ENCODE measurements at regions not wholly inside any gene's neighbourhood (a gene's known extent, or its start where the extent isn't known, plus 50 kb on each side); places are given as distances from the start of the nearest gene placed in this dataset.

DNA sequence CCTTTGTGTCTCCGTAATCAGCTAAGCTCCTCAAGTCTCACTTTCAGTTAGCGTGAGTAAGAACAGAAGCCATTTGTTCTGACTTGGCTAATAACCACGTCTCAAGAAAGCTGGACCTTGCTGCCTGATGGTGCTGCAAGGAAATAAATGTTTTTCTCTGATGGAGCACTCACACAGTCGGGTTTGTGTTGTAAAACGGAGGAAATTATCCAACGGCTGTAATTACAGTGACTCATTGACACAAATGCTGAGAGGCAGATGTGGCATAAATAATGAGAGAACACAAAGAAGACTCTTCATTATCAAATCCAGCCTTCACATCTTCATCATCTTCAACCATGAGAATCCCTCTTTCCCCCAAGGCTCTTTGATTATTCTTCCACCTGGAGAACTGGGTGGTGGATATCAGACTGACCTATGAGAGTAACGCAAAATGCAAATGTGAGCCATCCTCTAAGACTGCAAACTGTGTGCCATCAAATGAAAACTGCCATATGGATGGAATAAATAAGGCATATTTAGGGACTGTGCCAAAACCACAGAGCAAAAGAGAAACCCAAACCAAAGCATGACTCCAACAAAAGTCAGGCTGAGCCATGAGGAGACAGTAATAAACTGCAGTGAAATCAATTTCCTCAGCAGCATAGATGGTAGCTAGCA is 252.6 kb downstream of the RND3 start:
- ATAC-seq (no peak), FAIRE-seq (no peak), DNase-seq (no peak)
- Histone ChIP-seq H3K9me3 (no peaks in the 10 kb centered on the region), H3K36me3 (no peaks in the 10 kb centered on the region), H3K4me3 (no peak overlapping the region), H3K27me3 (no peaks in the 10 kb centered on the region), H3K4me1 (no peaks in the 10 kb centered on the region), H3K27ac (no peak overlapping the region)
- 58 to 61% methylated on average over 7 of the region's 7 CpGs for WGBS, 2 donors
- intact Hi-C loops (cut with DNase I), result no loop called here
- TF ChIP-seq, protein P1, sequence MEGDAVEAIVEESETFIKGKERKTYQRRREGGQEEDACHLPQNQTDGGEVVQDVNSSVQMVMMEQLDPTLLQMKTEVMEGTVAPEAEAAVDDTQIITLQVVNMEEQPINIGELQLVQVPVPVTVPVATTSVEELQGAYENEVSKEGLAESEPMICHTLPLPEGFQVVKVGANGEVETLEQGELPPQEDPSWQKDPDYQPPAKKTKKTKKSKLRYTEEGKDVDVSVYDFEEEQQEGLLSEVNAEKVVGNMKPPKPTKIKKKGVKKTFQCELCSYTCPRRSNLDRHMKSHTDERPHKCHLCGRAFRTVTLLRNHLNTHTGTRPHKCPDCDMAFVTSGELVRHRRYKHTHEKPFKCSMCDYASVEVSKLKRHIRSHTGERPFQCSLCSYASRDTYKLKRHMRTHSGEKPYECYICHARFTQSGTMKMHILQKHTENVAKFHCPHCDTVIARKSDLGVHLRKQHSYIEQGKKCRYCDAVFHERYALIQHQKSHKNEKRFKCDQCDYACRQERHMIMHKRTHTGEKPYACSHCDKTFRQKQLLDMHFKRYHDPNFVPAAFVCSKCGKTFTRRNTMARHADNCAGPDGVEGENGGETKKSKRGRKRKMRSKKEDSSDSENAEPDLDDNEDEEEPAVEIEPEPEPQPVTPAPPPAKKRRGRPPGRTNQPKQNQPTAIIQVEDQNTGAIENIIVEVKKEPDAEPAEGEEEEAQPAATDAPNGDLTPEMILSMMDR (IDR thresholded peaks at IDR 0.05), result no peak

DNA sequence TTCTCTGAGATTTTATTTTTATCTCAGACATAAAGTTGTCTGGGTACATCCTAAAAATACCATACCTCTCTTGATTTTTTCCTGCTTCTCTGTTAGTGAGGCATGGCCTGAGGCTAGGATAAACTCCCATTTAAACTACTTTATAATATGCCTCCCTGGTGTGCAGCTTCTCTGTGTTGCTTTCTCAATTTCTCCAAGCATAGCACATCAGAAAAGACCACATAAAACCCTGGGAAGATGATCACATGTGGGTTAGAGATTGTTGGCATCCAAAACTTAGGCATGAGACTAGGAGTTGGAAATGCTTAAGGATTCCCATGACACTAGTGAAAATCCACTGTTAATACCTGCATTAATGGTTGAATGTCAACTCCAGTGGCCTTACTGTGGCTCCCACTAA is 254.6 kb downstream of the RND3 start:
- DNase-seq (no peak), ATAC-seq (no peak), FAIRE-seq (no peak)
- no peak overlapping the region for H3K4me3 ChIP-seq
- no peak overlapping the region for H3K27ac ChIP-seq
- intact Hi-C loops (cut with DNase I), result no loop called here
- H3K9me3 ChIP-seq, result no peaks in the 10 kb centered on the region
- TF ChIP-seq, protein P1 (IDR thresholded peaks at IDR 0.05), result no peak
- no peaks in the 10 kb centered on the region for H3K4me1 ChIP-seq
- H3K27me3 ChIP-seq, result no peaks in the 10 kb centered on the region
- no peaks in the 10 kb centered on the region for H3K36me3 ChIP-seq

DNA sequence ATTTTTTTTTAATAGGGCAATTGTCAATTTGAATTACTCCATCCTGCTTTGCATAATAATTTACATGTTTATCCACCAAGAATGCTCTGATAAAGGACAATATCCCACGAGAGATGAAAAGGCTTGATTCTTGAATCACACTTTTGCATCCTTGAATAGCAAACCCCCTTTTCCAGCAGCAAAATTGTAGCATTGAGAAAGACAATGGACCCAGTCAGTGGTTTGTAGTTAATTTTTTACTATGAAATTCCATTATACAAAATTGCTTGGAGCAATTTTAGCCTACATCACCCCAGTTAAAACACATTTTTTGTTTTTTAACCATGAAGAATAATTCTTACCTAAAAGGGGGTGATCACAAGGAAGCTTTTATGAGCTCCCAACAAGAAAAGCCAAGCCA is 255.1 kb downstream of the RND3 start:
- Histone ChIP-seq H3K27ac (no peak overlapping the region), H3K9me3 (no peaks in the 10 kb centered on the region), H3K27me3 (no peaks in the 10 kb centered on the region), H3K4me3 (no peak overlapping the region), H3K36me3 (no peaks in the 10 kb centered on the region), H3K4me1 (no peaks in the 10 kb centered on the region)
- DNase-seq (no peak), FAIRE-seq (no peak), ATAC-seq (no peak)
- TF ChIP-seq, protein P1 (IDR thresholded peaks at IDR 0.05), result no peak
- intact Hi-C loops (cut with DNase I), result no loop called here
- 53 to 58% methylated on average over 1 of the region's 1 CpG for WGBS, 2 donors

DNA sequence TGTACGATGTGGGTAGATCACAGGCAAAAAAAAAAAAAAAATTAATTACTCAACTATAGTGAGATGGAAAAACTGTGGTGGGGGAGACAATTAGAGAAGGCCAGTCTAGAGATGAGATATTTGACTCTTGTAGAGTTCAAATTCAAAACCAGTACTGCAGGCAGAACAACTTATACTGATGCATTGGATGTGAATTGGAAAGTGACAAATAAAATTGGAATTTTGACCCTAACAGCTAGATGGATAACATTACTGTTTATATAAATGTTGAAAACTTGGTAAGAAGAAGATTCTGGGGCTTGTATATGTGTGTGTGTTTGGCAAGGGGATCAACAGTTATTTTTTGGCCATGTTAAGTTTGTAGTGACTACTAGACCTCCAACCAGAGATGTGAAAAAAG is 256.9 kb downstream of the RND3 start:
- Histone ChIP-seq H3K4me3 (no peak overlapping the region), H3K27me3 (no peaks in the 10 kb centered on the region), H3K36me3 (no peaks in the 10 kb centered on the region), H3K27ac (no peak overlapping the region), H3K9me3 (no peaks in the 10 kb centered on the region), H3K4me1 (no peaks in the 10 kb centered on the region)
- DNase-seq (no peak), FAIRE-seq (no peak), ATAC-seq (no peak)
- intact Hi-C loops (cut with DNase I), result no loop called here
- 89 to 100% methylated on average over 1 of the region's 1 CpG for WGBS, 2 donors
- TF ChIP-seq, protein P1 (IDR thresholded peaks at IDR 0.05), result no peak

DNA sequence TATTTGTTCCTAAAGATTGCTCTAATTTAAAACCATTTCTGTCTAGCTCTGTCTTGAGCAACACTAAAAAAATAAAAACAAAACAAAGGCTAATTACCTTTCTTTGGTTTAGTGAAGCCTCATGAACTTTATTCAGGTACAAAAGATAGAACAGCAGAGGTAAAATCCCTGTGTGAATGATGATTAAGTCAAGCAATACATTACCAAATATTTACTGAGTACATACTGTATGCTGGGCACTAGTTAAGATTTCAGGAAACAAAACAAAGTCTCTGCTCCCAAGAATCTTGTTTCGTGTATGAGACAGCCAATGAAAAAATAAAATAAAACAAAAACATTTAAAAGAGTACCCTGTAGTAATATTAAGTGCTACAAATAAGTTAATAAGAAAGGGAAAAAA is 257.5 kb downstream of the RND3 start:
- Histone ChIP-seq H3K9me3 (no peaks in the 10 kb centered on the region), H3K4me1 (no peaks in the 10 kb centered on the region), H3K4me3 (no peak overlapping the region), H3K36me3 (no peaks in the 10 kb centered on the region), H3K27ac (no peak overlapping the region), H3K27me3 (no peaks in the 10 kb centered on the region)
- DNase-seq (no peak), ATAC-seq (no peak), FAIRE-seq (no peak)
- intact Hi-C loops (cut with DNase I), result no loop called here
- WGBS, 2 donors, result 0 to 26% methylated on average over 1 of the region's 1 CpG
- TF ChIP-seq, protein P1 (IDR thresholded peaks at IDR 0.05), result no peak
